ENCODE measurements at regions not wholly inside any gene's neighbourhood (a gene's known extent, or its start where the extent isn't known, plus 50 kb on each side); places are given as distances from the start of the nearest gene placed in this dataset.
"Not testable (repeated sequence)": the region's sequence is repeated elsewhere in the genome, so short reads cannot be mapped to it uniquely, and the experiment has no call there.

- not testable (repeated sequence) for H3K79me2 ChIP-seq; H3K9me2 ChIP-seq (replicated peaks; ENCODE audit: insufficient read depth); H3K36me3 ChIP-seq (replicated peaks; ENCODE audit: insufficient read depth, low read depth); H3K4me2 ChIP-seq; H4K20me1 ChIP-seq (ENCODE audit: insufficient read depth, poor library complexity, severe bottlenecking); H3K4me1 ChIP-seq (ENCODE audit: insufficient read depth); H3K27ac ChIP-seq; H3K27me3 ChIP-seq; DNase-seq (ENCODE audit: low spot score); H3K9me3 ChIP-seq (ENCODE audit: low read depth); H3K4me3 ChIP-seq; H2AFZ ChIP-seq
- 67% methylated on average over 1 of the region's 4 CpGs for WGBS (ENCODE audit: low lambda C conversion rate, missing lambda C conversion rate)
Observed at GRCh38 chr2:111596808-111597705, 286.9 kb downstream of the ANAPC1 start.

DNA sequence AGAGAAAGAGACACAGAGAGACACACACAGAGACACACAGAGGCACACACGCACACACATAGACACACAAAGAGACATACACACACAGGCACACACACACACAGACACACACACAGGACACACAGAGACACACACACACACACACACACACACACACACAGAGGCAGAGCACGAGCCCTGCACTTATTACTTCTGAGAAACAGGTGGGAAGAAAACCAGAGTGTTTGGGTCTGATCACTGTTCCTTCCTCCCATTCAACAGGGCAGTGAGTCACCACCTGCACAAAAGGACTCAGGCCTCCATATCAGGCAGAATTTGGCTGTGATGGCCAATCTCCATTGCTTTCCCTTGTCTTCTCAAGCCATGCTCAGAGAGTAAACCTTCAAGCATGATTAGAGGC is 285.0 kb downstream of the ANAPC1 start:
- H3K27me3 ChIP-seq; H3K4me2 ChIP-seq; H3K4me1 ChIP-seq (ENCODE audit: insufficient read depth); H3K4me3 ChIP-seq; H3K27ac ChIP-seq; H3K9me3 ChIP-seq (ENCODE audit: low read depth); H3K36me3 ChIP-seq (replicated peaks; ENCODE audit: insufficient read depth, low read depth); DNase-seq (ENCODE audit: low spot score); H2AFZ ChIP-seq; H3K79me2 ChIP-seq; H3K9me2 ChIP-seq (replicated peaks; ENCODE audit: insufficient read depth); H4K20me1 ChIP-seq (ENCODE audit: insufficient read depth, poor library complexity, severe bottlenecking): not testable (repeated sequence)
- 90% methylated on average over 1 of the region's 2 CpGs for WGBS (ENCODE audit: low lambda C conversion rate, missing lambda C conversion rate)

GRCh38 chr2:111602259-111602658 is 281.7 kb downstream of the ANAPC1 start:
- not testable (repeated sequence) for H3K79me2 ChIP-seq; H3K4me3 ChIP-seq; H3K36me3 ChIP-seq (replicated peaks; ENCODE audit: insufficient read depth, low read depth); H3K4me2 ChIP-seq; H3K27ac ChIP-seq; H3K4me1 ChIP-seq (ENCODE audit: insufficient read depth); H3K27me3 ChIP-seq; DNase-seq (ENCODE audit: low spot score); H2AFZ ChIP-seq; H3K9me2 ChIP-seq (replicated peaks; ENCODE audit: insufficient read depth); H4K20me1 ChIP-seq (ENCODE audit: insufficient read depth, poor library complexity, severe bottlenecking); H3K9me3 ChIP-seq (ENCODE audit: low read depth)
- 77% methylated on average over 4 of the region's 7 CpGs for WGBS (ENCODE audit: low lambda C conversion rate, missing lambda C conversion rate)

- not testable (repeated sequence) for H2AFZ ChIP-seq; H3K4me1 ChIP-seq (ENCODE audit: insufficient read depth); H3K27me3 ChIP-seq; H3K9me3 ChIP-seq (ENCODE audit: low read depth); H3K27ac ChIP-seq; H3K4me2 ChIP-seq; H4K20me1 ChIP-seq (ENCODE audit: insufficient read depth, poor library complexity, severe bottlenecking); H3K36me3 ChIP-seq (replicated peaks; ENCODE audit: insufficient read depth, low read depth); H3K4me3 ChIP-seq; H3K79me2 ChIP-seq; H3K9me2 ChIP-seq (replicated peaks; ENCODE audit: insufficient read depth); DNase-seq (ENCODE audit: low spot score)
- WGBS (ENCODE audit: low lambda C conversion rate, missing lambda C conversion rate), result 97% methylated on average over 11 of the region's 11 CpGs
Observed at GRCh38 chr2:111605798-111606197, 278.2 kb downstream of the ANAPC1 start.

- not testable (repeated sequence) for H3K27me3 ChIP-seq; H3K79me2 ChIP-seq; H3K36me3 ChIP-seq (replicated peaks; ENCODE audit: insufficient read depth, low read depth); H3K4me3 ChIP-seq; H3K9me3 ChIP-seq (ENCODE audit: low read depth); H4K20me1 ChIP-seq (ENCODE audit: insufficient read depth, poor library complexity, severe bottlenecking); H3K9me2 ChIP-seq (replicated peaks; ENCODE audit: insufficient read depth); DNase-seq (ENCODE audit: low spot score); H2AFZ ChIP-seq; H3K4me1 ChIP-seq (ENCODE audit: insufficient read depth); H3K27ac ChIP-seq; H3K4me2 ChIP-seq
- 100% methylated on average over 1 of the region's 1 CpG for WGBS (ENCODE audit: low lambda C conversion rate, missing lambda C conversion rate)
Observed at GRCh38 chr2:111606632-111607031, 277.4 kb downstream of the ANAPC1 start.

- WGBS (ENCODE audit: low lambda C conversion rate, missing lambda C conversion rate), result 93% methylated on average over 4 of the region's 5 CpGs
- H3K27ac ChIP-seq; H3K9me2 ChIP-seq (replicated peaks; ENCODE audit: insufficient read depth); H3K79me2 ChIP-seq; H3K27me3 ChIP-seq; H3K4me1 ChIP-seq (ENCODE audit: insufficient read depth); H2AFZ ChIP-seq; H3K4me2 ChIP-seq; H3K9me3 ChIP-seq (ENCODE audit: low read depth); H4K20me1 ChIP-seq (ENCODE audit: insufficient read depth, poor library complexity, severe bottlenecking); H3K36me3 ChIP-seq (replicated peaks; ENCODE audit: insufficient read depth, low read depth); DNase-seq (ENCODE audit: low spot score); H3K4me3 ChIP-seq: not testable (repeated sequence)
Observed at GRCh38 chr2:111609146-111609844, 274.7 kb downstream of the ANAPC1 start.

DNA sequence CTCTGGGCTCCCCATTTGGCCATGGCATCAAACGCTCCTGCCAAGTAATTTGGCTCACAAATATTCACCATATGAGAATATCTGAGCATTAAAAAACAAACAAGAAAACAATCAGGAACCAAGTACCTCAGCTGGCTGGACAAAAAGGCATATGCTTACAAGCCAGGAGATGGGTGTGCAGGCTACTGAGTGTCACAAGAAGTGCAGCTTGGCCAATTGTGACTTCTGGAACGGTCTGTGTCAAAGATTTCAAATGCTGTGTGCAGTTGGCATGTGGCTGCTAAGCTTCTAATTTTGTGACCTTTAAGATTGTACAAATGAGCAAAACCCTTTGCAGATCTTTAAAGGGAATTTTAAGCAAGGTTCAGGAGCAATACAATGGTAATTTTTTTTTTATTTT is 274.0 kb downstream of the ANAPC1 start:
- WGBS (ENCODE audit: low lambda C conversion rate, missing lambda C conversion rate), result 98% methylated on average over 2 of the region's 2 CpGs
- not testable (repeated sequence) for H3K9me2 ChIP-seq (replicated peaks; ENCODE audit: insufficient read depth); H3K4me3 ChIP-seq; H2AFZ ChIP-seq; H3K4me1 ChIP-seq (ENCODE audit: insufficient read depth); H3K27me3 ChIP-seq; H3K4me2 ChIP-seq; H4K20me1 ChIP-seq (ENCODE audit: insufficient read depth, poor library complexity, severe bottlenecking); H3K79me2 ChIP-seq; H3K27ac ChIP-seq; H3K36me3 ChIP-seq (replicated peaks; ENCODE audit: insufficient read depth, low read depth); DNase-seq (ENCODE audit: low spot score); H3K9me3 ChIP-seq (ENCODE audit: low read depth)
